ENCODE measurements at regions not wholly inside any gene's neighbourhood (a gene's known extent, or its start where the extent isn't known, plus 50 kb on each side); places are given as distances from the start of the nearest gene placed in this dataset.

DNA sequence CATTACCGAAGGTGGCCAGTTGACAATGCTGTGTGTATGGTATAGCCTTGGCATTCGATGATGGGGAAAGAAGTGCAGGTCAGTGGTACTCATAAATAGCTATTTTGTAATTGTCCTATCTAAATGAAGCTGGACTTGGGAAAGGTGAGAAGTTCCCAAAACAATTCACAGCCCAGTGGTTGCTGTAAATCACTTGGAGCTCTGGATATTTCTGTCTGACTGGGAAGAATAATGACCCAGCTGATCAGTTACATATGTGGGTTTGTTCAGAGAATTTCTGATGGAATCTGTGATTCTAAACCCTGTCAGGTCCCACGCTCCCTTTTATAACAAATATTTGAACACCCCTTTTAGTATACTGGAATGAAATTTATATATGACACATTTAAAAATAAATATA is 133.9 kb upstream of the PFN2 start:
- intact Hi-C loops (cut with DNase I; ENCODE audit: low total_unique reads): no loop called here

DNA sequence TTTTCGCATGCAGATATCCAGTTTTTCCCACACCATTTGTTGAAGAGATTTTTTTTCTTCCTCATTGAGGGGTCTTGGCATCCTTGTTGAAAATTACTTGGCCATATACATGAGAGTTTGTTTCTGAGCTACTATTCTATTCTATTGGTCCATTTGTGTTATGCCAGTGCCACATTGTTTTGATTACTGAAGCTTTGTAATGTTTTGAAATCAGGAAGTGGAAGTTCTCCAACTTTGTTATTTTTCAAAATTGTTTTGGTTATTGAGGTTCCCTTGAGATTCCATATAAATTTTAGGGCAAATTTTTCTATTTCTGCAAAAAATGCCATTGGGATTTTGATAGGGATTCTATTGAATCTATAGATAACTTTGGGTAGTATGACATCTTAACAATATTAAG is 130.3 kb upstream of the PFN2 start:
- TF ChIP-seq POLR2AphosphoS5 (IDR thresholded peaks at IDR 0.05) (no peak), POLR2A (IDR thresholded peaks at IDR 0.05) (no peak)
- TF ChIP-seq, protein P1, sequence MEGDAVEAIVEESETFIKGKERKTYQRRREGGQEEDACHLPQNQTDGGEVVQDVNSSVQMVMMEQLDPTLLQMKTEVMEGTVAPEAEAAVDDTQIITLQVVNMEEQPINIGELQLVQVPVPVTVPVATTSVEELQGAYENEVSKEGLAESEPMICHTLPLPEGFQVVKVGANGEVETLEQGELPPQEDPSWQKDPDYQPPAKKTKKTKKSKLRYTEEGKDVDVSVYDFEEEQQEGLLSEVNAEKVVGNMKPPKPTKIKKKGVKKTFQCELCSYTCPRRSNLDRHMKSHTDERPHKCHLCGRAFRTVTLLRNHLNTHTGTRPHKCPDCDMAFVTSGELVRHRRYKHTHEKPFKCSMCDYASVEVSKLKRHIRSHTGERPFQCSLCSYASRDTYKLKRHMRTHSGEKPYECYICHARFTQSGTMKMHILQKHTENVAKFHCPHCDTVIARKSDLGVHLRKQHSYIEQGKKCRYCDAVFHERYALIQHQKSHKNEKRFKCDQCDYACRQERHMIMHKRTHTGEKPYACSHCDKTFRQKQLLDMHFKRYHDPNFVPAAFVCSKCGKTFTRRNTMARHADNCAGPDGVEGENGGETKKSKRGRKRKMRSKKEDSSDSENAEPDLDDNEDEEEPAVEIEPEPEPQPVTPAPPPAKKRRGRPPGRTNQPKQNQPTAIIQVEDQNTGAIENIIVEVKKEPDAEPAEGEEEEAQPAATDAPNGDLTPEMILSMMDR (IDR thresholded peaks at IDR 0.05): no peak
- Histone ChIP-seq H3K36me3 (no peaks in the 10 kb centered on the region), H3K9me3 (no peaks in the 10 kb centered on the region), H3K4me1 (no peaks in the 10 kb centered on the region), H3K27ac (no peak overlapping the region), H3K27me3 (no peaks in the 10 kb centered on the region), H3K4me3 (no peak overlapping the region)
- DNase-seq (ENCODE audit: low spot score in 2 of 2): no peak
- intact Hi-C loops (cut with DNase I; ENCODE audit: low total_unique reads): no loop called here

More for the DNA sequence above, 133.9 kb upstream of the PFN2 start:
- no peak overlapping the region for H3K4me3 ChIP-seq
- no peak for DNase-seq (ENCODE audit: low spot score in 2 of 2)
- TF ChIP-seq, protein P1 (IDR thresholded peaks at IDR 0.05): no peak
- TF ChIP-seq POLR2AphosphoS5 (IDR thresholded peaks at IDR 0.05): no peak
- no peaks in the 10 kb centered on the region for H3K27me3 ChIP-seq
- H3K9me3 ChIP-seq: no peaks in the 10 kb centered on the region
- H3K36me3 ChIP-seq: no peaks in the 10 kb centered on the region
- H3K27ac ChIP-seq: no peak overlapping the region
- H3K4me1 ChIP-seq: no peaks in the 10 kb centered on the region

DNA sequence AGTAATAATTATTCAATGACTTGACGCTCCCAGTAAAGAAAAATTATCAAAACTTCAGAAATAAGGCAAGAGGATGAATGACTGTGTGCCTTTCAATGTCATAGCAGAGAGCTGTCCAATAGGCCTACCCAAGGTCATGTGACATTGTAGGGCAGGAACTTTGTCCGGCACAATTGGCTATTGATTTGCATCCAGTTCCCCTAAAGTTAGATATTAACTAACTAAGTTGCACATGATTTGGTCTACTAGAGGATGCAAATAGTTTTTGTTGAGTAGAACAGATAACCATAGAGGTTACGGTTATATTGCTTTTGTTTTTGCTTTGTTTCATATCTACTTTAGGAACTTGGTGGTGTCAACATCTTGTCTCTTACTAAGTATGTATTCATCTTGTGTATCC is 127.9 kb upstream of the PFN2 start:
- intact Hi-C loops (cut with DNase I; ENCODE audit: low total_unique reads): no loop called here
- Histone ChIP-seq H3K36me3 (no peaks in the 10 kb centered on the region), H3K4me1 (no peaks in the 10 kb centered on the region), H3K4me3 (no peak overlapping the region), H3K27me3 (no peaks in the 10 kb centered on the region), H3K27ac (no peak overlapping the region), H3K9me3 (no peaks in the 10 kb centered on the region)
- DNase-seq (ENCODE audit: low spot score in 2 of 2): no peak
- TF ChIP-seq, protein P1 (IDR thresholded peaks at IDR 0.05): no peak
- TF ChIP-seq POLR2A (IDR thresholded peaks at IDR 0.05): no peak
- no peak for TF ChIP-seq POLR2AphosphoS5 (IDR thresholded peaks at IDR 0.05)

DNA sequence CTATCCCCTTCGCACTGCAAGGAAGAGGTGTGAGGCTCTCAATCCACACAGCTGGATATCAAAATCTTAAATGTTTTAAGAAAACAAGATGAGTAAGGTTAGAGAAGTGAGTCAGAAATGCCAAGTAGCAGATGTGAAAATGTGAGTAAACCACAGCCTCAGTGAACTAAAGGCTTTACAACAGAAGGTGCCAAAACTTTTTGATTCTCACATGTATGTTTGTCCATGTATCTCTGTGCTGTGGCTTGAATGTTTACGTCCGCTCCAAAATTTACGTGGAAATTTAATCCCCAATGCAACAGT is 126.8 kb upstream of the PFN2 start:
- Histone ChIP-seq H3K4me1 (no peaks in the 10 kb centered on the region), H3K36me3 (no peaks in the 10 kb centered on the region), H3K4me3 (no peak overlapping the region), H3K27ac (no peak overlapping the region), H3K9me3 (no peaks in the 10 kb centered on the region), H3K27me3 (no peaks in the 10 kb centered on the region)
- intact Hi-C loops (cut with DNase I; ENCODE audit: low total_unique reads): no loop called here
- no peak for TF ChIP-seq POLR2A (IDR thresholded peaks at IDR 0.05)
- no peak for DNase-seq (ENCODE audit: low spot score in 2 of 2)

DNA sequence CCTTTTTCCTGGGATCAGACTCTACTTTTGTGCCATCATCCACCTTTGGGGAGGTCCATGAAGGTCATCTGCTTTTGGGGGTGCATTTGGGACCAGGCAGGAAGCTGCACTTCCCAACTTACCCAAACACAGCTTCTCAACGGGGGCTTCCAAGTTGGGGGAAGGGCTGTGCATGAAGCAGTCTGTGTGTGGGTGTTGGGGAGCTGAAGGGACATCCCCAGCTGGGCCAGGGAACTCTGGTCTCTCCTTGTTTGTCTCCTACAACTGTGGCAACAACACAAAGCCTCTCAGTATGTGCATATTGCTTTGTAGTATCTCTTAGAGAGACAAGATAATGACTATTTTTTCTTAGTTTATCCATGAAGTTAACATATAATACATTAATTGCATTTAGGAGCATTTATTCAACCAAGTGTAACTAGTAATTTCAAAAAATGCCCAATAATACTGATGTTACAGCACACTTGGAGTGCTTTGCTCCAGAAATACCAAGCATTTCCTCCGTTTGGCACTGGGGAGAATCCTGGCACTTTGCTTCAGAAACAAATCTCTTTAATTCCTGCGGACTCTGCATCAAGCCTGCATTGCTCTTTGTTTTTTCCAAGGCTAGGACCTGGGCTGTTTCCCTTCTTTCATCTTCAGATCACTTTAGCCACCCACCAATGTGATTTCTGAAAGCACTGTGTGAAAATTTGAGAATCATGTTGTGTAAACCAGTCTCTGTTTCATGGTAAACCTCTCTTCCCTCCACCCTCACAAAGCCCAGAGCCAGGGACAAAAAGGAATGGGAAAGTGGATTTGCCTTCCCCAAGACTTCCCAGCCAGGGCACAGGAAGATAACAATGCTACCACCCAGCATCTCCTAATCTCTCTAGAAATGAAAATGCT is 126.2 kb upstream of the PFN2 start:
- Histone ChIP-seq H3K4me3 (no peak overlapping the region), H3K9me3 (no peaks in the 10 kb centered on the region), H3K4me1 (no peaks in the 10 kb centered on the region), H3K36me3 (no peaks in the 10 kb centered on the region), H3K27ac (no peak overlapping the region), H3K27me3 (no peaks in the 10 kb centered on the region)
- DNase-seq (ENCODE audit: low spot score in 2 of 2): no peak
- no peak for TF ChIP-seq POLR2AphosphoS5 (IDR thresholded peaks at IDR 0.05)
- TF ChIP-seq POLR2A (IDR thresholded peaks at IDR 0.05): no peak
- TF ChIP-seq, protein P1 (IDR thresholded peaks at IDR 0.05): no peak
- intact Hi-C loops (cut with DNase I; ENCODE audit: low total_unique reads): no loop called here
